H1 (cell line): ENCODE measurements at regions not wholly inside any gene's neighbourhood (a gene's known extent, or its start where the extent isn't known, plus 50 kb on each side); places are given as distances from the start of the nearest gene placed in this dataset.

Source experiments
- CTCF ChIA-PET: fragments of 300-600 bp; sonication (Branson Sonifier 250); formaldehyde crosslinking; loops from one replicate; lab custom pipeline; 2021; ENCODE audit not compliant: partially characterized antibody; lab: Charles Lee
- POLR2A ChIA-PET: fragments of 300-600 bp; sonication (Branson Sonifier 250); formaldehyde crosslinking; loops from one replicate; lab custom pipeline; 2021; ENCODE audit warnings: inconsistent platforms; ENCODE audit not compliant: partially characterized antibody; lab: Charles Lee
- DNase-seq, 2 experiments: peaks; one replicate each; pipeline versions ENCODE4 v3.0.0 to v3.0.0-alpha.2; 2010 to 2022; ENCODE audit warnings: low spot score in 2 of 2, low read depth in 1 of 2, mixed read lengths in 1 of 2
- FAIRE-seq: peaks from 2 replicates; lab custom pipeline; 2011; peaks lifted over from hg19 to GRCh38; lab: Jason Lieb, UNC
- H2AFZ ChIP-seq: 2 replicates; pipeline ENCODE4 v1.8.1; 2012; ENCODE audit warnings: low read length, inconsistent platforms
- H2AK5ac ChIP-seq: 2 replicates; pipeline ENCODE4 v1.6.1; 2013; ENCODE audit warnings: low read depth, low read length
- H2BK120ac ChIP-seq: replicated peaks from 2 replicates; pipeline ENCODE3; 2013; ENCODE audit warnings: low read depth, low read length, inconsistent platforms
- H2BK12ac ChIP-seq: 2 replicates; pipeline ENCODE4 v1.6.1; 2013; ENCODE audit warnings: low read depth, low read length
- H2BK15ac ChIP-seq: 2 replicates; pipeline ENCODE4 v1.6.1; 2013; ENCODE audit warnings: low read length
- H2BK20ac ChIP-seq: 2 replicates; pipeline ENCODE4 v1.6.1; 2013; ENCODE audit warnings: low read length
- H2BK5ac ChIP-seq: 2 replicates; pipeline ENCODE4 v1.6.1; 2013; ENCODE audit warnings: low read depth, low read length
- H3K14ac ChIP-seq: 2 replicates; pipeline ENCODE4 v1.6.1; 2013; ENCODE audit warnings: inconsistent platforms; ENCODE audit not compliant: insufficient read length
- H3K18ac ChIP-seq: 2 replicates; pipeline ENCODE4 v1.6.1; 2013; ENCODE audit warnings: low read length; ENCODE audit errors: extremely low read depth
- H3K23ac ChIP-seq: 2 replicates; pipeline ENCODE4 v1.6.1; 2013; ENCODE audit warnings: inconsistent platforms; ENCODE audit not compliant: insufficient read length
- H3K23me2 ChIP-seq: 2 replicates; pipeline ENCODE4 v1.6.1; 2013; ENCODE audit warnings: low read depth, low read length
- H3K27ac ChIP-seq: 2 replicates; pipeline ENCODE4 v1.6.1; 2011; ENCODE audit warnings: low read depth, low read length, inconsistent platforms
- H3K27me3 ChIP-seq, 4 experiments: replicated peaks in 1 of 4; 1 replicate in 1 of 4; 2 replicates in 3 of 4; pipeline versions ENCODE4 v1.6.1 to v1.8.1; 2011 to 2013; ENCODE audit warnings: low read length in 3 of 4, mild to moderate bottlenecking in 3 of 4, inconsistent platforms in 2 of 4, mixed read lengths in 2 of 4, moderate library complexity in 1 of 4; ENCODE audit not compliant: control insufficient read depth in 3 of 4, insufficient read depth in 3 of 4; ENCODE audit errors: extremely low read depth in 1 of 4
- H3K36me3 ChIP-seq, 4 experiments: 2 replicates each; pipeline versions ENCODE4 v1.6.1 to v1.8.1; 2011 to 2013; ENCODE audit warnings: mild to moderate bottlenecking in 4 of 4, low read length in 3 of 4, moderate library complexity in 2 of 4, control low read depth in 1 of 4, inconsistent platforms in 1 of 4; ENCODE audit not compliant: insufficient read depth in 4 of 4, control insufficient read depth in 2 of 4
- H3K4ac ChIP-seq: replicated peaks from 2 replicates; pipeline ENCODE3; 2013; ENCODE audit warnings: low read length, low read depth, mixed read lengths, inconsistent platforms; ENCODE audit not compliant: insufficient read length
- H3K4me1 ChIP-seq, 4 experiments: replicated peaks in 1 of 4; 1 replicate in 1 of 4; 2 replicates in 3 of 4; pipeline versions ENCODE4 v1.6.1 to v1.8.1; 2011 to 2013; ENCODE audit warnings: low read length in 3 of 4, inconsistent platforms in 2 of 4, mixed read lengths in 1 of 4; ENCODE audit not compliant: insufficient read depth in 4 of 4, control insufficient read depth in 3 of 4
- H3K4me2 ChIP-seq, 2 experiments: 2 replicates each; pipeline versions ENCODE4 v1.6.1 to v1.8.1; 2011 to 2013; ENCODE audit warnings: low read depth in 2 of 2, low read length in 2 of 2, control low read depth in 1 of 2, inconsistent platforms in 1 of 2, mild to moderate bottlenecking in 1 of 2; ENCODE audit not compliant: insufficient read depth in 1 of 2
- H3K4me3 ChIP-seq, 4 experiments: fragments of 200-600, 300-600 bp in 1 of 4; sonication (generic), shearing (Covaris generic), sonication (Bioruptor Twin) in 1 of 4; 2 replicates each; pipeline versions ENCODE4 v1.5.1 to v1.8.1; 2011 to 2016; ENCODE audit warnings: low read length in 4 of 4, low read depth in 3 of 4, control low read depth in 2 of 4, inconsistent platforms in 2 of 4, mild to moderate bottlenecking in 2 of 4, mixed read lengths in 1 of 4, moderate library complexity in 1 of 4; ENCODE audit not compliant: insufficient read depth in 2 of 4; ENCODE audit errors: extremely low read depth in 1 of 4
- H3K56ac ChIP-seq: replicated peaks from 2 replicates; pipeline ENCODE3; 2013; ENCODE audit warnings: low read depth, mild to moderate bottlenecking, mixed read lengths, low read length, inconsistent platforms; ENCODE audit not compliant: insufficient read length
- H3K79me1 ChIP-seq: 2 replicates; pipeline ENCODE4 v1.6.1; 2013; ENCODE audit warnings: low read depth, low read length, control low read depth
- H3K79me2 ChIP-seq, 2 experiments: 2 replicates each; pipeline versions ENCODE4 v1.6.1 to v1.8.1; 2012 to 2013; ENCODE audit warnings: low read length in 2 of 2, mild to moderate bottlenecking in 2 of 2, inconsistent platforms in 1 of 2; ENCODE audit not compliant: insufficient read depth in 2 of 2, control insufficient read depth in 1 of 2
- H3K9ac ChIP-seq, 4 experiments: replicated peaks in 1 of 4; 1 replicate in 1 of 4; 2 replicates in 3 of 4; pipeline versions ENCODE4 v1.6.1 to v1.8.1; 2011 to 2013; ENCODE audit warnings: low read depth in 3 of 4, low read length in 3 of 4, control low read depth in 2 of 4, mild to moderate bottlenecking in 2 of 4, moderate library complexity in 2 of 4, inconsistent platforms in 1 of 4; ENCODE audit errors: extremely low read depth in 1 of 4
- H3K9me3 ChIP-seq, 2 experiments: 2 replicates each; pipeline versions ENCODE4 v1.6.1 to v1.8.1; 2012 to 2013; ENCODE audit warnings: mild to moderate bottlenecking in 2 of 2, moderate library complexity in 2 of 2, control low read depth in 1 of 2, inconsistent platforms in 1 of 2, low read depth in 1 of 2, low read length in 1 of 2, mixed read lengths in 1 of 2; ENCODE audit not compliant: insufficient read depth in 2 of 2
- H4K20me1 ChIP-seq, 2 experiments: replicated peaks in 1 of 2; 2 replicates each; pipeline versions ENCODE3 to v1.8.1; 2011 to 2013; ENCODE audit warnings: inconsistent platforms in 2 of 2, low read length in 2 of 2, mild to moderate bottlenecking in 1 of 2; ENCODE audit not compliant: insufficient read depth in 2 of 2, control insufficient read depth in 1 of 2
- H4K5ac ChIP-seq: 2 replicates; pipeline ENCODE4 v1.6.1; 2013; ENCODE audit warnings: low read length, low read depth, mixed read lengths, inconsistent platforms; ENCODE audit not compliant: insufficient read length
- H4K8ac ChIP-seq: 2 replicates; pipeline ENCODE4 v1.8.0; 2013; ENCODE audit warnings: mild to moderate bottlenecking, moderate library complexity, low read length, inconsistent platforms; ENCODE audit not compliant: insufficient read depth; ENCODE audit errors: extremely low read depth
- H4K91ac ChIP-seq: replicated peaks from 2 replicates; pipeline ENCODE3; 2013; ENCODE audit warnings: low read length, mixed read lengths, inconsistent platforms; ENCODE audit not compliant: insufficient read length
- CTBP2 ChIP-seq: IDR thresholded peaks from 2 replicates; pipeline ENCODE4 v1.7.0; 2011; ENCODE audit warnings: borderline replicate concordance, mild to moderate bottlenecking, moderate library complexity, mixed read lengths, low read length; ENCODE audit not compliant: insufficient read depth, insufficient read length
- FOSL1 ChIP-seq: IDR thresholded peaks from 2 replicates; pipeline ENCODE4 v1.6.1; 2011; ENCODE audit warnings: mild to moderate bottlenecking, low read depth, low read length, moderate library complexity; ENCODE audit not compliant: insufficient read depth
- KDM1A ChIP-seq: fragments of 200-600, 300-600 bp; sonication (generic); IDR thresholded peaks from 2 replicates; pipeline ENCODE4 v1.7.1; 2016; ENCODE audit warnings: mild to moderate bottlenecking, low read length, borderline replicate concordance
- KDM5A ChIP-seq: fragments of 200-600 bp; IDR thresholded peaks from 2 replicates; pipeline ENCODE4 v1.7.1; 2012; ENCODE audit warnings: mild to moderate bottlenecking, low read length, inconsistent platforms, mixed read lengths
- NANOG ChIP-seq: IDR thresholded peaks from 2 replicates; pipeline ENCODE4 v1.6.1; 2011; ENCODE audit warnings: low read length, low read depth, mild to moderate bottlenecking, inconsistent platforms; ENCODE audit not compliant: insufficient read depth, poor library complexity, severe bottlenecking
- SIN3A ChIP-seq, 2 experiments: IDR thresholded peaks in 1 of 2; conservative IDR thresholded peaks in 1 of 2; 2 replicates each; pipeline ENCODE4 v1.6.1; 2011 to 2012; ENCODE audit warnings: low read length in 2 of 2, improper control_type of control experiment in 1 of 2, low read depth in 1 of 2, mild to moderate bottlenecking in 1 of 2
- WGBS, 2 experiments: shearing (Covaris generic) in 1 of 2; methylation state at CpG; one replicate each; pipeline versions ENCODE4 v1.1.6 to v1.1.7; 2013 to 2015; ENCODE audit warnings: low lambda C conversion rate in 2 of 2, mixed read lengths in 2 of 2, inconsistent platforms in 1 of 2, low coverage in 1 of 2, missing lambda C conversion rate in 1 of 2; ENCODE audit not compliant: insufficient replicate concordance in 2 of 2, insufficient coverage in 1 of 2, insufficient read length in 1 of 2; ENCODE audit errors: extremely low coverage in 1 of 2, missing lambda C conversion rate in 1 of 2; 5-methylcytosine and 5-hydroxymethylcytosine counted together

DNA sequence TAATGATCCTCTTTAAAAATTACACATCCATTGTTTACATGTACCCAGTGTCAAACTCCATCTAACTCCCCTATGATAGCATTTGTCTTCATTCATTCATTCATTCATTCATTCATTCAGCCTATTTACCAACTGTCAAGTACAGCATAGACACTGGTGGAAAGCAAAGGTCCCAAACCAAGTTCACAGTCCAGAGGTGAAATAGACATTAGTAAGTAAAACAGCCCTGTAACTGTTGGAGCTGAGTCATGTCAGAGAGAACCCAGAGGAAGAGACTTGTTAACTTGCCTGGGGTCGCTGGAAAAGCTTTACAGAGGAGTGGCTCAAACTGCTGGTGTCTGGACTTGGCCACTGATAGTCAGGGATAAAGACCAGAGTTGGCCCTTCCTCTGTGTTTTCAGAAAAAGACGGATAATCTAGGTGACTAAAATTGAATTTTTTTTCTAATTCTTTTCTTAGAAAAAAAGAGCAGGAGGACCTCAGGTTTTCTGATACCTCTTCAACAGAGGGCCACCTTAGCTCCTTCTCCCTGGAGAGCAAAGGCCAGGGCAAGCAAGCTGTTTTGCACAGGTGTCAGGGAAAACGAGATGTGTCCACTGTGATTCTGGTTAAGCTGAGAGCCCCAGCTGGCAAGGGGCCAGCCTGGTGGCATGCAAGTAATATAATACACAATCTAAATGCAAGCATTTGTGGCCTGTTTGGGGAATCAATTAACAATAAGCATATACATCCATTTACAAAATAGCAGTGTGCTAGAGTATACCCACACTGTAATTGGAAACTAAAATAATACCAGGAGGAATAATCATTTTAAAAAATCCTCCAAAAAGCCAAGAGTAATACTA is 96.7 kb upstream of the SLC14A2 start:
- Histone ChIP-seq H3K14ac (no peak overlapping the region), H4K5ac (no peak overlapping the region), H3K79me2 (no peaks in the 10 kb centered on the region), H3K79me1 (no peaks in the 10 kb centered on the region), H4K8ac (no peak overlapping the region), H4K20me1 (no peaks in the 10 kb centered on the region), H3K4me1 (peaks cover 0 to 3% (median 0%) of the 10 kb centered on the region in 4 experiments; a peak in 2 of 7 replicates), H3K4me2 (no peak overlapping the region), H2BK20ac (no peak overlapping the region), H3K9me3 (no peaks in the 10 kb centered on the region), H4K91ac (no peak overlapping the region), H3K36me3 (no peaks in the 10 kb centered on the region), H2BK15ac (no peak overlapping the region), H2BK12ac (no peak overlapping the region), H3K27me3 (no peaks in the 10 kb centered on the region), H3K27ac (no peak overlapping the region), H3K9ac (no peak overlapping the region), H3K23ac (no peak overlapping the region), H2BK120ac (no peak overlapping the region), H2AK5ac (no peak overlapping the region), H2BK5ac (no peak overlapping the region), H3K23me2 (no peaks in the 10 kb centered on the region), H3K4me3 (no peak overlapping the region), H3K56ac (no peak overlapping the region), H3K18ac (no peak overlapping the region), H2AFZ (no peak overlapping the region), H3K4ac (no peak overlapping the region)
- DNase-seq: no peak
- 86% methylated on average over 3 of the region's 3 CpGs; no CpG with 5 or more reads in 1 of the 2 experiments for WGBS, 2 experiments
- ChIA-PET POLR2A (no interaction called here), CTCF (interaction anchor here (1.0 to 1.3 kb wide), 2 partner anchors 17 to 173 kb away, joined by 3 read pairs; no protein-coding TSS in a partner anchor)
- FAIRE-seq: no peak
- TF ChIP-seq NANOG (no peak), KDM1A (no peak), KDM5A (no peak), CTBP2 (no peak), SIN3A (conservative IDR thresholded peaks at IDR 0.05 in 1 of 2, IDR thresholded peaks at IDR 0.05 in 1 of 2; ENCODE audit: low read depth in 1 of 2, low read length in 2 of 2) (no peak), FOSL1 (no peak)
